ENCODE measurements at regions not wholly inside any gene's neighbourhood (a gene's known extent, or its start where the extent isn't known, plus 50 kb on each side); places are given as distances from the start of the nearest gene placed in this dataset.

DNA sequence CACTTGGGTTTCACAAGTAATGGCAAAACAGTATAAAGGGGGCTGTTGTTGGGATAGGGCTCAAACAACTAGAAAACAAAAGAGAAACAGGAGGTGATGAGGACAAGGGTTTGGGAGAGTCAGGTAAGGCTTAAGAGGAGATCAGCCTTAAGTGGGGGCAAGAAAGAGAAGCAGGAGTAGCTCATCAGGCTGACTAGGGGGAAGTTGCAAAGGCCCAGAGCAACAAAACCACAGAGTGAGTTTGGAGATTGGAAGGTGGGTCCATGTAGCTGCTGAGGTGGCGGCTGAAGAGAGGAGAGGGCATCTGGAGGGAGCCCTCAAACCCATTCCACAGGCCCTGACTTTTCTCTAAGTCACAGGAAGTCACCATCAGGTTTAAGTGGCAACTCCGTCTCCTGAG lies 126.0 kb downstream of the MREG start:
- peaks cover 45% of the 10 kb centered on the region for H3K27me3 Mint-ChIP-seq
- Histone ChIP-seq H3K9me3 (ENCODE audit: control extremely low read depth in 1 of 3, control insufficient read depth in 2 of 3, insufficient read depth in 1 of 3, low read length in 2 of 3) (no peaks in the 10 kb centered on the region), H3K36me3 (replicated peaks in 1 of 2; ENCODE audit: control extremely low read depth in 1 of 2, control insufficient read depth in 1 of 2, extremely low read depth in 1 of 2, insufficient read depth in 2 of 2, low read length in 1 of 2) (no peaks in the 10 kb centered on the region), H3K4me1 (ENCODE audit: control insufficient read depth in 2 of 2, insufficient read depth in 2 of 2, low read length in 2 of 2) (no peaks in the 10 kb centered on the region), H3K79me2 (ENCODE audit: control insufficient read depth, insufficient read depth, low read length) (no peaks in the 10 kb centered on the region), H3K4me3 (ENCODE audit: control extremely low read depth in 1 of 5, extremely low read depth in 1 of 5, insufficient read depth in 1 of 5, low read depth in 2 of 5, low read length in 4 of 5) (no peak overlapping the region), H3K9ac (ENCODE audit: low read length) (no peak overlapping the region), H2AFZ (ENCODE audit: insufficient read depth, low read depth, low read length, poor library complexity, severe bottlenecking) (no peak overlapping the region), H4K20me1 (ENCODE audit: control insufficient read depth, insufficient read depth, low read length, poor library complexity, severe bottlenecking) (no peaks in the 10 kb centered on the region), H3K27ac (ENCODE audit: low read length in 2 of 2) (no peak overlapping the region), H3K27me3 (replicated peaks in 1 of 4; ENCODE audit: control extremely low read depth in 1 of 4, control insufficient read depth in 3 of 4, insufficient read depth in 4 of 4, low read length in 3 of 4) (peaks cover 0 to 4% (median under 1%) of the 10 kb centered on the region in 4 experiments), H3K4me2 (replicated peaks; ENCODE audit: low read depth, low read length, poor library complexity, severe bottlenecking) (no peak overlapping the region)
- POLR2A ChIA-PET = no interaction called here
- no peak overlapping the region for H3K4me3 Mint-ChIP-seq
- CTCF ChIA-PET = interaction anchor here (0.9 kb wide), 1 partner anchor 15 kb away, joined by 3 read pairs; no protein-coding TSS in a partner anchor
- H3K4me1 Mint-ChIP-seq = no peaks in the 10 kb centered on the region
- intact Hi-C loops (cut with micrococcal nuclease) = no loop called here
- H3K9me3 Mint-ChIP-seq (ENCODE audit: insufficient read depth) = peaks cover 6% of the 10 kb centered on the region
- DNase-seq = no peak
- H3K27ac Mint-ChIP-seq = no peak overlapping the region
- TF ChIP-seq, protein P1, sequence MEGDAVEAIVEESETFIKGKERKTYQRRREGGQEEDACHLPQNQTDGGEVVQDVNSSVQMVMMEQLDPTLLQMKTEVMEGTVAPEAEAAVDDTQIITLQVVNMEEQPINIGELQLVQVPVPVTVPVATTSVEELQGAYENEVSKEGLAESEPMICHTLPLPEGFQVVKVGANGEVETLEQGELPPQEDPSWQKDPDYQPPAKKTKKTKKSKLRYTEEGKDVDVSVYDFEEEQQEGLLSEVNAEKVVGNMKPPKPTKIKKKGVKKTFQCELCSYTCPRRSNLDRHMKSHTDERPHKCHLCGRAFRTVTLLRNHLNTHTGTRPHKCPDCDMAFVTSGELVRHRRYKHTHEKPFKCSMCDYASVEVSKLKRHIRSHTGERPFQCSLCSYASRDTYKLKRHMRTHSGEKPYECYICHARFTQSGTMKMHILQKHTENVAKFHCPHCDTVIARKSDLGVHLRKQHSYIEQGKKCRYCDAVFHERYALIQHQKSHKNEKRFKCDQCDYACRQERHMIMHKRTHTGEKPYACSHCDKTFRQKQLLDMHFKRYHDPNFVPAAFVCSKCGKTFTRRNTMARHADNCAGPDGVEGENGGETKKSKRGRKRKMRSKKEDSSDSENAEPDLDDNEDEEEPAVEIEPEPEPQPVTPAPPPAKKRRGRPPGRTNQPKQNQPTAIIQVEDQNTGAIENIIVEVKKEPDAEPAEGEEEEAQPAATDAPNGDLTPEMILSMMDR (IDR thresholded peaks at IDR 0.05) = no peak
- TF ChIP-seq EZH2 (IDR thresholded peaks at IDR 0.05; ENCODE audit: borderline replicate concordance, insufficient read depth, low read depth, low read length, poor library complexity, severe bottlenecking) = no peak
- WGBS (ENCODE audit: insufficient coverage) = 100% methylated on average over 1 of the region's 2 CpGs
- no peak for ATAC-seq (ENCODE audit: low read depth)

DNA sequence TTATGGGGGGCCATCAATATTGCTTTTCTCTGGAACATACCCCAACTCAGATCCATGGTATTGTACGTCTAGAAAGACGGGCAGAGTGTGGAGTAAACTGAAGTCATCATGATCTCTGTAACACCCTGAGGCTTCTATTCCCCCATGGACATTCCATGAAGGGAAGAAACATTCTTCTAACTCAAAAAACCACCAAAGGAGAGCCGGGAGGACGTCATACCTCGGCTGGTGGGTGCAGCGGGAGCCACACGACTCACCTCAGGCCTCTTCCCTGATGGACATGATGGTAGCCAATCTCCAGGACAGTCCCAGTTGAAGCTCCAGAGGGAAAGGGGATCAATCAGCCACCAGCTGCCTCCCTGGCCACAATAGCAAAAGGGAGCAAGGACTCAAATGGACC lies 127.3 kb downstream of the MREG start:
- H3K4me3 Mint-ChIP-seq = no peak overlapping the region
- WGBS (ENCODE audit: insufficient coverage) = 98% methylated on average over 5 of the region's 7 CpGs

More for the DNA sequence above, 127.3 kb downstream of the MREG start:
- DNase-seq (no peak), ATAC-seq (ENCODE audit: low read depth) (no peak)
- Histone ChIP-seq H3K79me2 (ENCODE audit: control insufficient read depth, insufficient read depth, low read length) (no peaks in the 10 kb centered on the region), H3K36me3 (replicated peaks in 1 of 2; ENCODE audit: control extremely low read depth in 1 of 2, control insufficient read depth in 1 of 2, extremely low read depth in 1 of 2, insufficient read depth in 2 of 2, low read length in 1 of 2) (no peaks in the 10 kb centered on the region), H3K27ac (ENCODE audit: low read length in 2 of 2) (no peak overlapping the region), H2AFZ (ENCODE audit: insufficient read depth, low read depth, low read length, poor library complexity, severe bottlenecking) (no peak overlapping the region), H3K9me3 (ENCODE audit: control extremely low read depth in 1 of 3, control insufficient read depth in 2 of 3, insufficient read depth in 1 of 3, low read length in 2 of 3) (no peaks in the 10 kb centered on the region), H3K4me1 (ENCODE audit: control insufficient read depth in 2 of 2, insufficient read depth in 2 of 2, low read length in 2 of 2) (no peaks in the 10 kb centered on the region), H3K27me3 (replicated peaks in 1 of 4; ENCODE audit: control extremely low read depth in 1 of 4, control insufficient read depth in 3 of 4, insufficient read depth in 4 of 4, low read length in 3 of 4) (peaks cover 0 to 4% (median under 1%) of the 10 kb centered on the region in 4 experiments), H4K20me1 (ENCODE audit: control insufficient read depth, insufficient read depth, low read length, poor library complexity, severe bottlenecking) (no peaks in the 10 kb centered on the region), H3K9ac (ENCODE audit: low read length) (no peak overlapping the region), H3K4me3 (ENCODE audit: control extremely low read depth in 1 of 5, extremely low read depth in 1 of 5, insufficient read depth in 1 of 5, low read depth in 2 of 5, low read length in 4 of 5) (no peak overlapping the region), H3K4me2 (replicated peaks; ENCODE audit: low read depth, low read length, poor library complexity, severe bottlenecking) (no peak overlapping the region)
- TF ChIP-seq EZH2 (IDR thresholded peaks at IDR 0.05; ENCODE audit: borderline replicate concordance, insufficient read depth, low read depth, low read length, poor library complexity, severe bottlenecking) = no peak
- TF ChIP-seq, protein P1 (IDR thresholded peaks at IDR 0.05) = no peak
- Mint-ChIP-seq H3K27me3 (peaks cover 42% of the 10 kb centered on the region), H3K27ac (no peak overlapping the region), H3K9me3 (ENCODE audit: insufficient read depth) (peaks cover 6% of the 10 kb centered on the region), H3K4me1 (no peaks in the 10 kb centered on the region)
- intact Hi-C loops (cut with micrococcal nuclease) = no loop called here
- ChIA-PET CTCF (no interaction called here), POLR2A (no interaction called here)
